Stomach (tissue), 4 donors: ENCODE measurements at regions not wholly inside any gene's neighbourhood (a gene's known extent, or its start where the extent isn't known, plus 50 kb on each side); places are given as distances from the start of the nearest gene placed in this dataset.

Experiments
- CTCF ChIP-seq, 7 experiments: fragments of 450-650 bp in 4 of 7; fragments of 200-600 bp in 3 of 7; sonication (generic) in 3 of 7; IDR thresholded peaks; one replicate each; pipeline ENCODE4 v1.5.1; 2016 to 2019; ENCODE audit warnings: antibody characterized with exemption in 7 of 7, control low read depth in 2 of 7, mild to moderate bottlenecking in 1 of 7
- EP300 ChIP-seq: sonication (generic); formaldehyde crosslinking; IDR thresholded peaks from one replicate; pipeline ENCODE4 v1.6.1; 2017; ENCODE audit warnings: antibody characterized with exemption
- POLR2A ChIP-seq, 4 donors: fragments of 450-650 bp; IDR thresholded peaks; one replicate each; pipeline ENCODE4 v1.6.1; 2016; ENCODE audit warnings: antibody characterized with exemption in 4 of 4, control low read depth in 2 of 4, mild to moderate bottlenecking in 1 of 4, moderate library complexity in 1 of 4
- POLR2AphosphoS5 ChIP-seq, 3 donors: sonication (generic); formaldehyde crosslinking; IDR thresholded peaks; one replicate each; pipeline ENCODE4 v1.6.1; 2016; ENCODE audit warnings: antibody characterized with exemption in 3 of 3

- TF ChIP-seq POLR2AphosphoS5 (IDR thresholded peaks at IDR 0.05) = no peak
- no peak for TF ChIP-seq POLR2A (IDR thresholded peaks at IDR 0.05)
- TF ChIP-seq CTCF (IDR thresholded peaks at IDR 0.05) = no peak
- TF ChIP-seq EP300 = no peak
These were observed 838.0 kb upstream of the WWC1 start for GRCh38 chr5:167453246-167454030.
